HG03103 (cell line): ENCODE measurements at regions not wholly inside any gene's neighbourhood (a gene's known extent, or its start where the extent isn't known, plus 50 kb on each side); places are given as distances from the start of the nearest gene placed in this dataset.

Experiments
- ATAC-seq: cut with Tn5 transposase; IDR thresholded peaks from one replicate; pipeline ENCODE4 v1.9.1; 2021; ENCODE audit warnings: low read depth; ENCODE audit not compliant: unreplicated experiment

GRCh38 chr11:106398502-106399075 lies 321.1 kb downstream of the AASDHPPT start:
- ATAC-seq, result no peak

GRCh38 chr11:106399076-106399511 lies 321.6 kb downstream of the AASDHPPT start:
- no peak for ATAC-seq

- ATAC-seq, result no peak
Measured at GRCh38 chr11:106399624-106400023, 322.2 kb downstream of the AASDHPPT start.

- no peak for ATAC-seq
Measured at GRCh38 chr11:106400949-106401570, 323.6 kb downstream of the AASDHPPT start.

GRCh38 chr11:106403751-106404150 lies 326.3 kb downstream of the AASDHPPT start:
- ATAC-seq, result no peak

- ATAC-seq, result no peak
Measured at GRCh38 chr11:106409222-106409621, 331.8 kb downstream of the AASDHPPT start.

- ATAC-seq, result no peak
Measured at GRCh38 chr11:106409671-106410070, 332.2 kb downstream of the AASDHPPT start.

- no peak for ATAC-seq
Measured at GRCh38 chr11:106410902-106411301, 333.4 kb downstream of the AASDHPPT start.

- no peak for ATAC-seq
Measured at GRCh38 chr11:106413222-106413621, 335.8 kb downstream of the AASDHPPT start.

GRCh38 chr11:106415510-106415909 lies 338.0 kb downstream of the AASDHPPT start:
- no peak for ATAC-seq

GRCh38 chr11:106418791-106419190 lies 341.3 kb downstream of the AASDHPPT start:
- ATAC-seq, result no peak

GRCh38 chr11:106420048-106420665 lies 342.7 kb downstream of the AASDHPPT start:
- no peak for ATAC-seq

- no peak for ATAC-seq
Measured at GRCh38 chr11:106420686-106421085, 343.2 kb downstream of the AASDHPPT start.

- no peak for ATAC-seq
Measured at GRCh38 chr11:106421676-106422292, 344.3 kb downstream of the AASDHPPT start.

GRCh38 chr11:106422583-106422982 lies 345.1 kb downstream of the AASDHPPT start:
- no peak for ATAC-seq

GRCh38 chr11:106424111-106424510 lies 346.6 kb downstream of the AASDHPPT start:
- no peak for ATAC-seq

GRCh38 chr11:106425819-106426218 lies 348.4 kb downstream of the AASDHPPT start:
- no peak for ATAC-seq

GRCh38 chr11:106426696-106427095 lies 349.2 kb downstream of the AASDHPPT start:
- ATAC-seq, result no peak

- ATAC-seq, result no peak
Measured at GRCh38 chr11:106427736-106428135, 350.3 kb downstream of the AASDHPPT start.

- no peak for ATAC-seq
Measured at GRCh38 chr11:106442032-106442431, 364.6 kb downstream of the AASDHPPT start.

GRCh38 chr11:106446302-106446701 lies 368.8 kb downstream of the AASDHPPT start:
- ATAC-seq, result no peak

- no peak for ATAC-seq
Measured at GRCh38 chr11:106446955-106447354, 369.5 kb downstream of the AASDHPPT start.
